DMS153 treated with DMSO at 0.1 percent for 48 hours (cell line): ENCODE measurements at regions not wholly inside any gene's neighbourhood (a gene's known extent, or its start where the extent isn't known, plus 50 kb on each side); places are given as distances from the start of the nearest gene placed in this dataset.

Experiments used
- DNase-seq: peaks from one replicate; lab custom pipeline; 2025; ENCODE audit not compliant: unreplicated experiment; lab: John Stamatoyannopoulos, UW

GRCh38 chr6:104617591-104617990 lies 242.1 kb downstream of the HACE1 start:
- no peak for DNase-seq

- DNase-seq: no peak
Observed at GRCh38 chr6:104614394-104614793, 245.3 kb downstream of the HACE1 start.

- DNase-seq: no peak
Observed at GRCh38 chr6:104613416-104614001, 246.2 kb downstream of the HACE1 start.

GRCh38 chr6:104612541-104612940 lies 247.2 kb downstream of the HACE1 start:
- DNase-seq: no peak

- no peak for DNase-seq
Observed at GRCh38 chr6:104608101-104608500, 251.6 kb downstream of the HACE1 start.

- DNase-seq: no peak
Observed at GRCh38 chr6:104607501-104607900, 252.2 kb downstream of the HACE1 start.

GRCh38 chr6:104606361-104606760 lies 253.4 kb downstream of the HACE1 start:
- no peak for DNase-seq

- no peak for DNase-seq
Observed at GRCh38 chr6:104604685-104605084, 255.0 kb downstream of the HACE1 start.

- no peak for DNase-seq
Observed at GRCh38 chr6:104603108-104603745, 256.5 kb downstream of the HACE1 start.

GRCh38 chr6:104601721-104602120 lies 258.0 kb downstream of the HACE1 start:
- no peak for DNase-seq

- DNase-seq: no peak
Observed at GRCh38 chr6:104601131-104601651, 258.5 kb downstream of the HACE1 start.

- DNase-seq: no peak
Observed at GRCh38 chr6:104600639-104600931, 259.1 kb downstream of the HACE1 start.

GRCh38 chr6:104599821-104600638 lies 259.7 kb downstream of the HACE1 start:
- no peak for DNase-seq

- no peak for DNase-seq
Observed at GRCh38 chr6:104597541-104598050, 262.1 kb downstream of the HACE1 start.

- DNase-seq: no peak
Observed at GRCh38 chr6:104596091-104596490, 263.6 kb downstream of the HACE1 start.

- DNase-seq: no peak
Observed at GRCh38 chr6:104595311-104595820, 264.4 kb downstream of the HACE1 start.

- no peak for DNase-seq
Observed at GRCh38 chr6:104591573-104592334, 268.0 kb downstream of the HACE1 start.

- DNase-seq: no peak
Observed at GRCh38 chr6:104589940-104590339, 269.8 kb downstream of the HACE1 start.

GRCh38 chr6:104585646-104586045 lies 274.1 kb downstream of the HACE1 start:
- no peak for DNase-seq

GRCh38 chr6:104580452-104580851 lies 279.3 kb downstream of the HACE1 start:
- DNase-seq: no peak

GRCh38 chr6:104579310-104579863 lies 280.3 kb downstream of the HACE1 start:
- DNase-seq: no peak
